Lower leg skin (tissue), 3 donors: ENCODE measurements at regions not wholly inside any gene's neighbourhood (a gene's known extent, or its start where the extent isn't known, plus 50 kb on each side); places are given as distances from the start of the nearest gene placed in this dataset.

Experiments used
- CTCF ChIP-seq, 3 donors: fragments of 450-650 bp; IDR thresholded peaks; one replicate each; pipeline ENCODE4 v1.5.1; 2016; ENCODE audit warnings: antibody characterized with exemption in 3 of 3, mild to moderate bottlenecking in 3 of 3, moderate library complexity in 2 of 3
- POLR2A ChIP-seq, 2 donors: fragments of 450-650 bp; IDR thresholded peaks; one replicate each; pipeline ENCODE4 v1.6.1; 2016 to 2017; ENCODE audit warnings: antibody characterized with exemption in 2 of 2, mild to moderate bottlenecking in 1 of 2, moderate library complexity in 1 of 2

GRCh38 chr2:184413221-184413620 is 185.1 kb upstream of the ZNF804A start:
- TF ChIP-seq CTCF (IDR thresholded peaks at IDR 0.05) (no peak), POLR2A (IDR thresholded peaks at IDR 0.05) (no peak)
